ENCODE measurements at regions not wholly inside any gene's neighbourhood (a gene's known extent, or its start where the extent isn't known, plus 50 kb on each side); places are given as distances from the start of the nearest gene placed in this dataset.

DNA sequence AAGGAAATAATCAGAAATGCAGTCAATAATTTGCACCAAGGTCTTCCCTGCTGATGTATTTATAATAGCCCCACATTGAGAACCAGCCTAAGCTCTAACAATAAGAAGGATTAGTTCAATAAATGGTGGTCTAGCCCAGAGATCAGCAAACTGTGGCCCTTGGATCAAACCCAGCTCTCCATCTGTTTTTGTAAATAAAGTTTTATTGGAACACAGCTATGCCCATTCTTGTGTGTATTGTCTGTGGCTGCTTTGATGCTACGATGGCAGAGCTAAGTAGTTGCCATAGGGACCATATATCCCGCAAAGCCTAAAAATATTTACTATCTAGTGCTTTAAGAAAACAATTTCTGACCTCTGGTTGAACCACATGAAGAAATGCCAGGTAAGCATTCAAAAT lies 154.9 kb downstream of the EMX2 start:
- TF ChIP-seq, protein P1, sequence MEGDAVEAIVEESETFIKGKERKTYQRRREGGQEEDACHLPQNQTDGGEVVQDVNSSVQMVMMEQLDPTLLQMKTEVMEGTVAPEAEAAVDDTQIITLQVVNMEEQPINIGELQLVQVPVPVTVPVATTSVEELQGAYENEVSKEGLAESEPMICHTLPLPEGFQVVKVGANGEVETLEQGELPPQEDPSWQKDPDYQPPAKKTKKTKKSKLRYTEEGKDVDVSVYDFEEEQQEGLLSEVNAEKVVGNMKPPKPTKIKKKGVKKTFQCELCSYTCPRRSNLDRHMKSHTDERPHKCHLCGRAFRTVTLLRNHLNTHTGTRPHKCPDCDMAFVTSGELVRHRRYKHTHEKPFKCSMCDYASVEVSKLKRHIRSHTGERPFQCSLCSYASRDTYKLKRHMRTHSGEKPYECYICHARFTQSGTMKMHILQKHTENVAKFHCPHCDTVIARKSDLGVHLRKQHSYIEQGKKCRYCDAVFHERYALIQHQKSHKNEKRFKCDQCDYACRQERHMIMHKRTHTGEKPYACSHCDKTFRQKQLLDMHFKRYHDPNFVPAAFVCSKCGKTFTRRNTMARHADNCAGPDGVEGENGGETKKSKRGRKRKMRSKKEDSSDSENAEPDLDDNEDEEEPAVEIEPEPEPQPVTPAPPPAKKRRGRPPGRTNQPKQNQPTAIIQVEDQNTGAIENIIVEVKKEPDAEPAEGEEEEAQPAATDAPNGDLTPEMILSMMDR (conservative IDR thresholded peaks at IDR 0.05), result no peak
- peaks cover 10% of the 10 kb centered on the region for H3K27me3 Mint-ChIP-seq
- no peak overlapping the region for H3K27ac Mint-ChIP-seq

DNA sequence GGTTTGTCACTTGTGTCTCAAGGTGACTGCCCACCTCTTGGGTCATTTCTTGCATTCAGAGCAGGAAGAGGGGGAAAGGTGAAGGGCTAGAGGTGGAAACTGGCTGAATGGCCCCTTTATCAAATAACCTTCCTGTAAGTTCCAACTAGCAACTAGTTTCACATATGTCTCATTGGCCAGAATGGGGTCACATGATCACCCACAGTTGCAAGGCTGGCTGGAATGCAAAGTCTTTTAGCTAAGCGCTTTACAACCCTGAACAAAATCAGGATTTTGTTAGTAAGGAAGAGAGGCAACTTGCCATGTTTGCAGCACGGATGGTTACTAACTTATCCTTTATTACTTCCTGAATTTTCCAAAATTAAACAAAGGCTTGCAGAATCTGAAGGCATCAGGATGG lies 156.3 kb downstream of the EMX2 start:
- H3K27ac Mint-ChIP-seq, result no peak overlapping the region
- no peak for DNase-seq (ENCODE audit: extremely low spot score, unreplicated experiment)
- no peaks in the 10 kb centered on the region for H3K9me3 Mint-ChIP-seq
- no peaks in the 10 kb centered on the region for H3K27me3 Mint-ChIP-seq
- TF ChIP-seq, protein P1 (conservative IDR thresholded peaks at IDR 0.05), result no peak
- H3K36me3 Mint-ChIP-seq, result no peaks in the 10 kb centered on the region
- H3K4me1 Mint-ChIP-seq (ENCODE audit: unreplicated experiment), result no peaks in the 10 kb centered on the region
- no peak overlapping the region for H3K4me3 Mint-ChIP-seq

More for the DNA sequence above, 154.9 kb downstream of the EMX2 start:
- Mint-ChIP-seq H3K36me3 (no peaks in the 10 kb centered on the region), H3K4me3 (no peak overlapping the region), H3K4me1 (ENCODE audit: unreplicated experiment) (no peaks in the 10 kb centered on the region), H3K9me3 (peaks cover 7% of the 10 kb centered on the region)
- no peak for DNase-seq (ENCODE audit: extremely low spot score, unreplicated experiment)

DNA sequence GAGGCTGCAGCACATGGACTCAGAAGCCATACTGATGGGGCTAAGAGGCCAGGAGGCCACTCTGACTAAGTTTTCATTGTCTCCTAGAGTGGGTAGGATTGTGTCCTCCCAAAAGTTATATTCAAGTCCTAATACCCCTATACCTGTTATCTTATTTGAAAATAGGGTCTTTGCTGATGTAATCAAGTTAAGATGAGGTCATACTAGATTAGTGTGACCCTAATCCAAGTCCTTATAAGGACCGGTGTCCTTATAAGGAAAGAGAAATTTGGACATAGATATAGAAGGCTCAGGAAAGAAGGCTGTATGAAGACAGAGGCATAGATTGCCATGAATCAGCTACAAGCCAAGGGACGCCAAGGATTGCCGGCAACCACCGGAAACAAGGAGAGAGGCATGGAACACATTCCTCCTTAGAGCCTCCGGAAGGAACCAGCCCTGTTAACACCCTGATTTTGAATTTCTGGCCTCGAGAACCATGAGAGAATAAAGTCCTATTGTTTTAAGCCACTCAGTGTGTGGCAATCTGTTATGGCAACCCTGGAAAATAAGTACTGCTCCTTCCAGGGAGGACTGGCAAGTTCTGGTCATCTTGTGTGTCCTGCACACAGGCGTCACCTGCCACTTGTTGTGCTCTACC lies 157.0 kb downstream of the EMX2 start:
- Mint-ChIP-seq H3K36me3 (no peaks in the 10 kb centered on the region), H3K27me3 (no peaks in the 10 kb centered on the region), H3K4me3 (no peak overlapping the region), H3K27ac (no peak overlapping the region), H3K9me3 (no peaks in the 10 kb centered on the region), H3K4me1 (ENCODE audit: unreplicated experiment) (no peaks in the 10 kb centered on the region)
- no peak for DNase-seq (ENCODE audit: extremely low spot score, unreplicated experiment)
- TF ChIP-seq, protein P1 (conservative IDR thresholded peaks at IDR 0.05), result no peak

DNA sequence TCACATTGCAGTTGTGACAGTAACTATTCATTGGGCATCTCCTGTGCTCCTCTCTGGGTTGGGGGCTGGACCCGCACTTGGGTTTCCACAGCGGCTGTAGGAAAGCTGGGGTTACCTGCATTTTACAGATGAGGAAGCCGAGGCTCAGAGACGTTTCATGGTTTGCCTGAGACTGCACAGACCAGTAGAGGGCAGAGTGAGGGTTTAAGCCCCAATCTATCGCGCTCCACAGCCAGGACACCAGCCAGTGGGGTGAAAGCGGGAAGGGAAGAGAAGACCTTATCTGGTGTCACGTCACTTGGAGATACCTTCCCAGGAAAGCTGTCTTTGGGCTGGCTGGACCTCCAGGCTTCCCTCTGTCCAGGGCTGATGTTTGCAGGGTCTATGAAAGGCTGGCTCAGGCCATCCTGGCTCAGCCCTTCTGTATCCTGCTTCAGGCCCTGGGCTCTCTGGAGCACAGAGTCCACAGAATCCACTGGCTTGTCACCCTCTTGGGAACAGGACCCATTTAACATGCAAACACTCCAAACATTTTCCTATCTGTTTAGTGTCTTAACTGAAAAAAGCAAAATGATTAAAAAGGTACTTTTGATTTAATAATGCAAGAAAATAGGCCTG lies 167.7 kb downstream of the EMX2 start:
- TF ChIP-seq, protein P1 (conservative IDR thresholded peaks at IDR 0.05), result no peak
- H3K27ac Mint-ChIP-seq, result no peak overlapping the region
- no peak overlapping the region for H3K4me3 Mint-ChIP-seq

DNA sequence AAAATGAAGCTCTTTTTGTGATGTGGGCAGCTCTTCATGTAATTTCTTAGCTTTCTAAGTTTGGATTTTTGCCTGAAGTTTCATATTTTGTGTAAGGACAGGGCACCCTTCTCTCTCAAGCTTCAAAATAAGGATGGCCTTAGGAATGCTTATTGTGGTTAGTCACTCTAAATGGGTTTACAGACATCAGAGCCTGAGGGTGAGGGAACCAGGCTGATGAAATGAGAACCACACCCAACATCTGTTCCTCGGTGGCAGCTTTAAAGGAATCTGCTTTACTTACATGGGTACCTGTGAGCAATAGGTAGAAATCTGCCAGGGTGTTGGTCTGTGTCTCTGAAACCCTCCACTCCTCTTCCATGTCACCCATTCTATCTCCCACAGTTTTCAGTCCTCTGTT lies 174.3 kb downstream of the EMX2 start:
- Mint-ChIP-seq H3K4me3 (no peak overlapping the region), H3K27me3 (peaks cover 6% of the 10 kb centered on the region), H3K36me3 (no peaks in the 10 kb centered on the region), H3K9me3 (no peaks in the 10 kb centered on the region), H3K27ac (no peak overlapping the region), H3K4me1 (ENCODE audit: unreplicated experiment) (peaks cover 24% of the 10 kb centered on the region)
- no peak for DNase-seq (ENCODE audit: extremely low spot score, unreplicated experiment)
- TF ChIP-seq, protein P1 (conservative IDR thresholded peaks at IDR 0.05), result no peak

More for the DNA sequence above, 167.7 kb downstream of the EMX2 start:
- no peak for DNase-seq (ENCODE audit: extremely low spot score, unreplicated experiment)
- Mint-ChIP-seq H3K9me3 (no peaks in the 10 kb centered on the region), H3K27me3 (peaks cover 3% of the 10 kb centered on the region), H3K4me1 (ENCODE audit: unreplicated experiment) (no peaks in the 10 kb centered on the region), H3K36me3 (no peaks in the 10 kb centered on the region)

Data from type B pancreatic cell (in vitro differentiated cells).